ENCODE measurements at regions not wholly inside any gene's neighbourhood (a gene's known extent, or its start where the extent isn't known, plus 50 kb on each side); places are given as distances from the start of the nearest gene placed in this dataset.

GRCh38 chr2:146867477-146867986 is 977.3 kb upstream of the ACVR2A start:
- no peaks in the 10 kb centered on the region for H3K4me1 Mint-ChIP-seq
- no peak for DNase-seq

GRCh38 chr2:146853741-146854444 is 990.9 kb upstream of the ACVR2A start:
- Mint-ChIP-seq H3K4me1 (no peaks in the 10 kb centered on the region), H3K4me3 (no peak overlapping the region), H3K27me3 (no peaks in the 10 kb centered on the region), H3K36me3 (ENCODE audit: low read depth) (no peaks in the 10 kb centered on the region), H3K9me3 (peaks cover 3% of the 10 kb centered on the region), H3K27ac (no peak overlapping the region)
- DNase-seq (no peak), ATAC-seq (no peak)

More at GRCh38 chr2:146867477-146867986, 977.3 kb upstream of the ACVR2A start:
- H3K4me3 Mint-ChIP-seq = no peak overlapping the region
- H3K27ac Mint-ChIP-seq = no peak overlapping the region
- H3K9me3 Mint-ChIP-seq = peaks cover 15% of the 10 kb centered on the region
- no peaks in the 10 kb centered on the region for H3K36me3 Mint-ChIP-seq (ENCODE audit: low read depth)
- H3K27me3 Mint-ChIP-seq = no peaks in the 10 kb centered on the region
- ATAC-seq = no peak

GRCh38 chr2:146852661-146853060 is 992.2 kb upstream of the ACVR2A start:
- no peaks in the 10 kb centered on the region for H3K9me3 Mint-ChIP-seq
- H3K27me3 Mint-ChIP-seq = no peaks in the 10 kb centered on the region
- ATAC-seq (no peak), DNase-seq (no peak)
- H3K36me3 Mint-ChIP-seq (ENCODE audit: low read depth) = no peaks in the 10 kb centered on the region
- no peak overlapping the region for H3K4me3 Mint-ChIP-seq
- H3K4me1 Mint-ChIP-seq = no peaks in the 10 kb centered on the region
- H3K27ac Mint-ChIP-seq = no peak overlapping the region

GRCh38 chr2:146850746-146851145 is 994.1 kb upstream of the ACVR2A start:
- Mint-ChIP-seq H3K4me3 (no peak overlapping the region), H3K4me1 (no peaks in the 10 kb centered on the region), H3K27me3 (no peaks in the 10 kb centered on the region), H3K27ac (no peak overlapping the region), H3K9me3 (no peaks in the 10 kb centered on the region), H3K36me3 (ENCODE audit: low read depth) (no peaks in the 10 kb centered on the region)
- no peak for DNase-seq
- no peak for ATAC-seq

- no peak overlapping the region for H3K4me3 Mint-ChIP-seq
- H3K27ac Mint-ChIP-seq = no peak overlapping the region
- DNase-seq = no peak
- H3K9me3 Mint-ChIP-seq = no peaks in the 10 kb centered on the region
- H3K4me1 Mint-ChIP-seq = no peaks in the 10 kb centered on the region
- no peaks in the 10 kb centered on the region for H3K27me3 Mint-ChIP-seq
- no peak for ATAC-seq
- no peaks in the 10 kb centered on the region for H3K36me3 Mint-ChIP-seq (ENCODE audit: low read depth)
Measured at GRCh38 chr2:146847846-146848245, 997.0 kb upstream of the ACVR2A start.

GRCh38 chr2:146844226-146844990 is 1000.4 kb upstream of the ACVR2A start:
- Mint-ChIP-seq H3K27ac (no peak overlapping the region), H3K9me3 (peaks cover 6% of the 10 kb centered on the region), H3K4me3 (no peak overlapping the region), H3K4me1 (no peaks in the 10 kb centered on the region), H3K27me3 (no peaks in the 10 kb centered on the region), H3K36me3 (ENCODE audit: low read depth) (no peaks in the 10 kb centered on the region)
- ATAC-seq (no peak), DNase-seq (no peak)

- no peaks in the 10 kb centered on the region for H3K27me3 Mint-ChIP-seq
Measured at GRCh38 chr2:146837857-146838256, 1007.0 kb upstream of the ACVR2A start.

GRCh38 chr2:146826388-146826787 is 1018.4 kb upstream of the ACVR2A start:
- Mint-ChIP-seq H3K36me3 (ENCODE audit: low read depth) (no peaks in the 10 kb centered on the region), H3K4me3 (no peak overlapping the region), H3K27me3 (no peaks in the 10 kb centered on the region), H3K4me1 (no peaks in the 10 kb centered on the region), H3K27ac (no peak overlapping the region), H3K9me3 (peaks cover 5% of the 10 kb centered on the region)
- ATAC-seq (no peak), DNase-seq (no peak)

More at GRCh38 chr2:146837857-146838256, 1007.0 kb upstream of the ACVR2A start:
- Mint-ChIP-seq H3K36me3 (ENCODE audit: low read depth) (no peaks in the 10 kb centered on the region), H3K9me3 (peaks cover 6% of the 10 kb centered on the region), H3K4me1 (no peaks in the 10 kb centered on the region), H3K4me3 (no peak overlapping the region), H3K27ac (no peak overlapping the region)
- DNase-seq = no peak
- ATAC-seq = no peak

- H3K9me3 Mint-ChIP-seq = peaks cover 5% of the 10 kb centered on the region
- no peak overlapping the region for H3K27ac Mint-ChIP-seq
- ATAC-seq (no peak), DNase-seq (no peak)
- no peaks in the 10 kb centered on the region for H3K27me3 Mint-ChIP-seq
- H3K36me3 Mint-ChIP-seq (ENCODE audit: low read depth) = no peaks in the 10 kb centered on the region
- no peaks in the 10 kb centered on the region for H3K4me1 Mint-ChIP-seq
- H3K4me3 Mint-ChIP-seq = no peak overlapping the region
Measured at GRCh38 chr2:146821836-146822316, 1023.0 kb upstream of the ACVR2A start.

- Mint-ChIP-seq H3K4me3 (no peak overlapping the region), H3K27ac (no peak overlapping the region), H3K27me3 (no peaks in the 10 kb centered on the region), H3K4me1 (no peaks in the 10 kb centered on the region), H3K9me3 (peaks cover 5% of the 10 kb centered on the region), H3K36me3 (ENCODE audit: low read depth) (no peaks in the 10 kb centered on the region)
- ATAC-seq (no peak), DNase-seq (no peak)
Measured at GRCh38 chr2:146820672-146821071, 1024.2 kb upstream of the ACVR2A start.

GRCh38 chr2:146818122-146818521 is 1026.7 kb upstream of the ACVR2A start:
- DNase-seq (no peak), ATAC-seq (no peak)
- Mint-ChIP-seq H3K27me3 (no peaks in the 10 kb centered on the region), H3K4me1 (no peaks in the 10 kb centered on the region), H3K36me3 (ENCODE audit: low read depth) (no peaks in the 10 kb centered on the region), H3K27ac (no peak overlapping the region), H3K9me3 (no peaks in the 10 kb centered on the region), H3K4me3 (no peak overlapping the region)

- Mint-ChIP-seq H3K36me3 (ENCODE audit: low read depth) (no peaks in the 10 kb centered on the region), H3K4me1 (no peaks in the 10 kb centered on the region), H3K27ac (no peak overlapping the region), H3K9me3 (no peaks in the 10 kb centered on the region), H3K4me3 (no peak overlapping the region), H3K27me3 (no peaks in the 10 kb centered on the region)
- no peak for ATAC-seq
- no peak for DNase-seq
Measured at GRCh38 chr2:146817613-146818012, 1027.2 kb upstream of the ACVR2A start.

GRCh38 chr2:146814971-146815370 is 1029.9 kb upstream of the ACVR2A start:
- Mint-ChIP-seq H3K4me3 (no peak overlapping the region), H3K4me1 (no peaks in the 10 kb centered on the region), H3K9me3 (peaks cover 6% of the 10 kb centered on the region), H3K27me3 (no peaks in the 10 kb centered on the region), H3K27ac (no peak overlapping the region), H3K36me3 (ENCODE audit: low read depth) (no peaks in the 10 kb centered on the region)
- no peak for DNase-seq
- no peak for ATAC-seq

- Mint-ChIP-seq H3K9me3 (peaks cover 11% of the 10 kb centered on the region), H3K4me3 (no peak overlapping the region), H3K27me3 (no peaks in the 10 kb centered on the region), H3K4me1 (no peaks in the 10 kb centered on the region), H3K27ac (no peak overlapping the region), H3K36me3 (ENCODE audit: low read depth) (no peaks in the 10 kb centered on the region)
- DNase-seq (no peak), ATAC-seq (no peak)
Measured at GRCh38 chr2:146807568-146808168, 1037.2 kb upstream of the ACVR2A start.
